ENCODE measurements at regions not wholly inside any gene's neighbourhood (a gene's known extent, or its start where the extent isn't known, plus 50 kb on each side); places are given as distances from the start of the nearest gene placed in this dataset.

GRCh38 chr5:74028406-74028805, 402.4 kb downstream of the ARHGEF28 start:
- DNase-seq (ENCODE audit: low read depth), result no peak

GRCh38 chr5:74027732-74028338, 401.8 kb downstream of the ARHGEF28 start:
- DNase-seq (ENCODE audit: low read depth), result no peak

- DNase-seq (ENCODE audit: low read depth), result no peak
Measured at GRCh38 chr5:74026310-74026709, 400.3 kb downstream of the ARHGEF28 start.

GRCh38 chr5:74021126-74021525, 395.1 kb downstream of the ARHGEF28 start:
- no peak for DNase-seq (ENCODE audit: low read depth)

GRCh38 chr5:74020503-74020902, 394.5 kb downstream of the ARHGEF28 start:
- DNase-seq (ENCODE audit: low read depth), result no peak

GRCh38 chr5:74019923-74020322, 393.9 kb downstream of the ARHGEF28 start:
- DNase-seq (ENCODE audit: low read depth), result no peak

GRCh38 chr5:74017786-74018211, 391.8 kb downstream of the ARHGEF28 start:
- no peak for DNase-seq (ENCODE audit: low read depth)

GRCh38 chr5:74017112-74017511, 391.1 kb downstream of the ARHGEF28 start:
- no peak for DNase-seq (ENCODE audit: low read depth)

GRCh38 chr5:74016373-74016772, 390.4 kb downstream of the ARHGEF28 start:
- no peak for DNase-seq (ENCODE audit: low read depth)

GRCh38 chr5:74015716-74016115, 389.7 kb downstream of the ARHGEF28 start:
- DNase-seq (ENCODE audit: low read depth), result no peak

GRCh38 chr5:74013222-74013621, 387.2 kb downstream of the ARHGEF28 start:
- no peak for DNase-seq (ENCODE audit: low read depth)

GRCh38 chr5:74009502-74009901, 383.5 kb downstream of the ARHGEF28 start:
- no peak for DNase-seq (ENCODE audit: low read depth)

- DNase-seq (ENCODE audit: low read depth), result no peak
Measured at GRCh38 chr5:74007193-74007592, 381.2 kb downstream of the ARHGEF28 start.

- no peak for DNase-seq (ENCODE audit: low read depth)
Measured at GRCh38 chr5:73999297-73999696, 373.3 kb downstream of the ARHGEF28 start.

GRCh38 chr5:73998489-73998888, 372.5 kb downstream of the ARHGEF28 start:
- DNase-seq (ENCODE audit: low read depth), result no peak

GRCh38 chr5:73997960-73998359, 372.0 kb downstream of the ARHGEF28 start:
- DNase-seq (ENCODE audit: low read depth), result no peak

GRCh38 chr5:73996151-73996755, 370.3 kb downstream of the ARHGEF28 start:
- no peak for DNase-seq (ENCODE audit: low read depth)

- DNase-seq (ENCODE audit: low read depth), result no peak
Measured at GRCh38 chr5:73994963-73995362, 369.0 kb downstream of the ARHGEF28 start.
